HCT116 (cell line): ENCODE measurements at regions not wholly inside any gene's neighbourhood (a gene's known extent, or its start where the extent isn't known, plus 50 kb on each side); places are given as distances from the start of the nearest gene placed in this dataset.

Experiments
- EZH2 ChIP-seq: fragments of 200-600 bp; sonication (generic); IDR thresholded peaks from 2 replicates; pipeline ENCODE4 v1.6.1; 2017; ENCODE audit warnings: antibody characterized with exemption, mixed run types
- FOSL1 ChIP-seq: IDR thresholded peaks from 2 replicates; pipeline ENCODE4 v1.6.1; 2012; ENCODE audit warnings: low read depth
- JUND ChIP-seq: IDR thresholded peaks from 2 replicates; pipeline ENCODE4 v1.6.1; 2012
- POLR2A ChIP-seq: IDR thresholded peaks from 2 replicates; pipeline ENCODE4 v1.7.0; 2011; ENCODE audit warnings: borderline replicate concordance; ENCODE audit not compliant: insufficient read depth, insufficient read length; ENCODE audit errors: extremely low read depth
- POLR2AphosphoS5 ChIP-seq: IDR thresholded peaks from 2 replicates; pipeline ENCODE4 v1.6.1; 2011; ENCODE audit warnings: mild to moderate bottlenecking, low read depth, low read length, moderate library complexity
- SP1 ChIP-seq: IDR thresholded peaks from 2 replicates; pipeline ENCODE4 v1.6.1; 2012; ENCODE audit warnings: low read depth
- SRF ChIP-seq: IDR thresholded peaks from 2 replicates; pipeline ENCODE4 v1.6.1; 2012; ENCODE audit warnings: low read depth
- YY1 ChIP-seq: IDR thresholded peaks from 2 replicates; pipeline ENCODE4 v1.6.1; 2011; ENCODE audit warnings: low read length, low read depth, moderate library complexity, mild to moderate bottlenecking; ENCODE audit not compliant: insufficient replicate concordance; ENCODE audit errors: extremely low read depth
- ZFX ChIP-seq: fragments of 450-650 bp; IDR thresholded peaks from 2 replicates; pipeline ENCODE4 v1.6.1; 2017
- ZNF274 ChIP-seq: fragments of 200-500 bp; sonication (Bioruptor generic); IDR thresholded peaks from 2 replicates; pipeline ENCODE4 v1.6.1; 2014; ENCODE audit warnings: mild to moderate bottlenecking, low read depth, low read length, inconsistent platforms
- TF ChIP-seq, protein P1 (sequence below), 3 experiments: fragments of 200-600 bp in 1 of 3; sonication (generic) in 1 of 3; IDR thresholded peaks in 2 of 3; conservative IDR thresholded peaks in 1 of 3; 2 replicates each; pipeline ENCODE4 v1.5.1; 2012 to 2017; ENCODE audit warnings: low read depth in 2 of 3, low read length in 2 of 3, antibody characterized with exemption in 1 of 3, borderline replicate concordance in 1 of 3, control low read depth in 1 of 3, mild to moderate bottlenecking in 1 of 3, mixed read lengths in 1 of 3, mixed run types in 1 of 3, moderate library complexity in 1 of 3; ENCODE audit not compliant: insufficient read depth in 1 of 3

- TF ChIP-seq, protein P1, sequence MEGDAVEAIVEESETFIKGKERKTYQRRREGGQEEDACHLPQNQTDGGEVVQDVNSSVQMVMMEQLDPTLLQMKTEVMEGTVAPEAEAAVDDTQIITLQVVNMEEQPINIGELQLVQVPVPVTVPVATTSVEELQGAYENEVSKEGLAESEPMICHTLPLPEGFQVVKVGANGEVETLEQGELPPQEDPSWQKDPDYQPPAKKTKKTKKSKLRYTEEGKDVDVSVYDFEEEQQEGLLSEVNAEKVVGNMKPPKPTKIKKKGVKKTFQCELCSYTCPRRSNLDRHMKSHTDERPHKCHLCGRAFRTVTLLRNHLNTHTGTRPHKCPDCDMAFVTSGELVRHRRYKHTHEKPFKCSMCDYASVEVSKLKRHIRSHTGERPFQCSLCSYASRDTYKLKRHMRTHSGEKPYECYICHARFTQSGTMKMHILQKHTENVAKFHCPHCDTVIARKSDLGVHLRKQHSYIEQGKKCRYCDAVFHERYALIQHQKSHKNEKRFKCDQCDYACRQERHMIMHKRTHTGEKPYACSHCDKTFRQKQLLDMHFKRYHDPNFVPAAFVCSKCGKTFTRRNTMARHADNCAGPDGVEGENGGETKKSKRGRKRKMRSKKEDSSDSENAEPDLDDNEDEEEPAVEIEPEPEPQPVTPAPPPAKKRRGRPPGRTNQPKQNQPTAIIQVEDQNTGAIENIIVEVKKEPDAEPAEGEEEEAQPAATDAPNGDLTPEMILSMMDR (IDR thresholded peaks at IDR 0.05 in 2 of 3, conservative IDR thresholded peaks at IDR 0.05 in 1 of 3; ENCODE audit: borderline replicate concordance in 1 of 3, insufficient read depth in 1 of 3, low read depth in 2 of 3, low read length in 2 of 3): no peak
- TF ChIP-seq EZH2: no peak
- TF ChIP-seq SP1: no peak
- no peak for TF ChIP-seq ZNF274
- TF ChIP-seq YY1: no peak
- no peak for TF ChIP-seq POLR2A
- TF ChIP-seq JUND: no peak
- TF ChIP-seq POLR2AphosphoS5: no peak
- no peak for TF ChIP-seq SRF
- TF ChIP-seq FOSL1: no peak
- no peak for TF ChIP-seq ZFX
Observed at GRCh38 chr6:167652701-167653095, 174.0 kb upstream of the AFDN start.
